ENCODE measurements at regions not wholly inside any gene's neighbourhood (a gene's known extent, or its start where the extent isn't known, plus 50 kb on each side); places are given as distances from the start of the nearest gene placed in this dataset.

DNA sequence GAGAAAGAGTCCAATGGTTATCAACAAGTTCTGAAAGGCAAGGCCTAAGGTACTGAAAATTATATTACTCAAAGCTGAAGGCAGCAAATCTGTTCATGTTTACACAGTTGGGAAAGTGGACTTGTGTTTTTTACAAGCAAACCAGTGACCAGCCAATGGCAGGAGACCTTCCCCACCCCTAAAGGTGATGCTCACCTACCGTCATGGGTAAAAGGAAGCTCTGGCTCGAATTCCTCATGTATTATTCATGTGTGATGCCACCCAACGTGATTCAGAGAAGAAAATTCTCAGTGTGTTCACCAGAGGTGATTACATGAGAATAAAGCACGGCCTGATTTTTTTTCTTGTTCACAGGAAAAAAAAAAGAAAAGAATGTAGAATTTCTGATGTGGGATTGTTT, 1161.2 kb upstream of the SEL1L start:
- Histone ChIP-seq H3K4me1 (ENCODE audit: control insufficient read depth in 1 of 2, insufficient read depth in 2 of 2, low read length in 2 of 2) (no peaks in the 10 kb centered on the region), H3K9me3 (ENCODE audit: control insufficient read depth in 1 of 2, low read length in 2 of 2) (peaks cover 0 to 2% of the 10 kb centered on the region in 2 donors), H3K36me3 (ENCODE audit: control insufficient read depth in 1 of 2, insufficient read depth in 2 of 2, low read length in 2 of 2) (no peaks in the 10 kb centered on the region), H3K4me3 (ENCODE audit: low read depth in 1 of 2, low read length in 2 of 2) (no peak overlapping the region), H3K27ac (ENCODE audit: low read depth, low read length) (no peak overlapping the region), H3K27me3 (ENCODE audit: control insufficient read depth in 1 of 2, insufficient read depth in 2 of 2, low read length in 2 of 2) (no peaks in the 10 kb centered on the region), H3K9ac (ENCODE audit: low read depth in 1 of 2, low read length in 2 of 2) (no peak overlapping the region)

DNA sequence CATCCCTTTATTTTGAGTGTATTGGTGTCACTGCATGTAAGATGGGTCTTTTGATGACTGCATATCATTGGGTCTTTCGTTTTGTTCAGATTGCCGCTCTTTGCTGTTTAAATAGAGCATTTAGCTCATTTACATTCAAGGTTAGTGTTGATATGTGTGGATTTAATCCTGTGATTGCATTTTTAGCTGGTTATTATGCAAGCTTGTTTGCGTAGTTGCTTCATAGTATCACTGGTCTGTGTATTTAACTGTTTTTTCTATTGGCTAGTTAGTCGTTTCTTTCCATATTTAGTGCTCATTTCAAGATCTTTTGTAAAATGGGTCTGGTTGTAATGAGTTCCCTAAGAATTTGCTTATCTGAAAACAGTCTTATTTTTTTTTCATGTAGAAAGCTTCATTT, 1170.6 kb upstream of the SEL1L start:
- Histone ChIP-seq H3K4me3 (ENCODE audit: low read depth in 1 of 2, low read length in 2 of 2) (no peak overlapping the region), H3K36me3 (ENCODE audit: control insufficient read depth in 1 of 2, insufficient read depth in 2 of 2, low read length in 2 of 2) (no peaks in the 10 kb centered on the region), H3K9me3 (ENCODE audit: control insufficient read depth in 1 of 2, low read length in 2 of 2) (no peaks in the 10 kb centered on the region), H3K27ac (ENCODE audit: low read depth, low read length) (no peak overlapping the region), H3K9ac (ENCODE audit: low read depth in 1 of 2, low read length in 2 of 2) (no peak overlapping the region), H3K4me1 (ENCODE audit: control insufficient read depth in 1 of 2, insufficient read depth in 2 of 2, low read length in 2 of 2) (no peaks in the 10 kb centered on the region), H3K27me3 (ENCODE audit: control insufficient read depth in 1 of 2, insufficient read depth in 2 of 2, low read length in 2 of 2) (no peaks in the 10 kb centered on the region)

DNA sequence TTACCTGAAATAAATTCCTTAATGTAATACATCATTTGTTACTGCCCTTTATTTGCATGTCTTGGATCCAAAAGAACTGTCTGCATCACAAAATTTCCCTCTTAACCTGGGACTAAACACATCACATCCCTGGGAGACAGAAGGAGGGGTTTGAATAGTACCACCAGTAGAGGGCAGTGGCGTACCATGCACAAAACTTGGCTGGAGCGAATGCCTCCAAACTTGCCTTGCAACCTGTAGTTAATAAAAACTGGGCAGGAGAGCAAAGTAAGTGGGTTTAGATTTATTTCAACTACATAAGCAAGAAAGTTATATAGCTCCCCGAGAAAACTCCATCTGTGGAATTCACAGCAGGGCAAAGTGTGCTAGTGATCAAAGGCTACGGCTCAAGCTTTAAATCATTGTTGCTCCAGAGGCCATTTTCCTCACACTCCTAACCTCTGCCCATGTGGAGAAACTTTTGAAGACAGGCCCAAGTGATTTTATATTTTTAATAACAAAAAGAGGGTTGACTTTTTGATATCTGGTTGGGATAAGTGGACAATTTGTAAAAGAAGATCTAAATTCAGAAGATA, 1176.7 kb upstream of the SEL1L start:
- Histone ChIP-seq H3K4me1 (ENCODE audit: control insufficient read depth in 1 of 2, insufficient read depth in 2 of 2, low read length in 2 of 2) (no peaks in the 10 kb centered on the region), H3K27ac (ENCODE audit: low read depth, low read length) (no peak overlapping the region), H3K9ac (ENCODE audit: low read depth in 1 of 2, low read length in 2 of 2) (no peak overlapping the region), H3K4me3 (ENCODE audit: low read depth in 1 of 2, low read length in 2 of 2) (no peak overlapping the region), H3K27me3 (ENCODE audit: control insufficient read depth in 1 of 2, insufficient read depth in 2 of 2, low read length in 2 of 2) (no peaks in the 10 kb centered on the region), H3K9me3 (ENCODE audit: control insufficient read depth in 1 of 2, low read length in 2 of 2) (no peaks in the 10 kb centered on the region), H3K36me3 (ENCODE audit: control insufficient read depth in 1 of 2, insufficient read depth in 2 of 2, low read length in 2 of 2) (no peaks in the 10 kb centered on the region)

DNA sequence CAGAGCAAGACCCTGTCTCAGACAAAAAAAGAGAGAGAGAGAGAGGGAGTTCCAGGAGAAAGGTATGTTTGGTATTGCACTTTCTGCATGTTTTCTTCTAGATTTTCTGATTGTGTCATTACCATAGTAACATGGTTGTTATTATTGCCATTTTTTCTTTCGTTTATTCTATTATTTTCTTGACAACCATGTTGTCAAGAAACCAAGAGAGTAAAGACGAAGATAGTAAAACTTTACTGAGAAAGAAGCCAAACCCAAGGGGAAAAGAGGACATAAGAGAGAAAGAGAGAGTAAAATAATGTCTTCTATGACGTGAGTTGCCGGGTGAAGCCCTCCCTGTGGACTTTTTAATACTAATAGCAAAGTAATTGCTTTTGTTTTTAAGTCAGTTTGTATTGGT, 1186.0 kb upstream of the SEL1L start:
- Histone ChIP-seq H3K36me3 (ENCODE audit: control insufficient read depth in 1 of 2, insufficient read depth in 2 of 2, low read length in 2 of 2) (no peaks in the 10 kb centered on the region), H3K4me3 (ENCODE audit: low read depth in 1 of 2, low read length in 2 of 2) (no peak overlapping the region), H3K9me3 (ENCODE audit: control insufficient read depth in 1 of 2, low read length in 2 of 2) (peaks cover 0 to 3% of the 10 kb centered on the region in 2 donors), H3K9ac (ENCODE audit: low read depth in 1 of 2, low read length in 2 of 2) (no peak overlapping the region), H3K4me1 (ENCODE audit: control insufficient read depth in 1 of 2, insufficient read depth in 2 of 2, low read length in 2 of 2) (no peaks in the 10 kb centered on the region), H3K27ac (ENCODE audit: low read depth, low read length) (no peak overlapping the region), H3K27me3 (ENCODE audit: control insufficient read depth in 1 of 2, insufficient read depth in 2 of 2, low read length in 2 of 2) (no peaks in the 10 kb centered on the region)

DNA sequence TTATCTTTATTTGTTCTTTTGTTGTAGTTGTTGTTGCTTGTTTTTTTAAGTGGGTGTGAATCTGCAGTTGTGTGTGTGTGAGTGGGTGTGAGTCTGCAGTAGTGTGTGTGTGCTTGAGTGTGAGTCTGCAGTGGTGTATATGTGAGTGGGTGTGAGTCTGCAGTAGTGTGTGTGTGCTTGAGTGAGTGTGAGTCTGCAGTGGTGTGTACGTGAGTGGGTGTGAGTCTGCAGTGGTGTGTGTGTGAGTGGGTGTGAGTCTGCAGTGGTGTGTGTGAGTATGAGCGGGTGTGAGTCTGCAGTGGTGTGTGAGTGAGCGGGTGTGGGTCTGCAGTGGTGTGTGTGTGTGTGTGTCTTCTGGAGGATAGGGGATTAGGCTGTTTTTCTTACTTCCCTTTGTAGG, 1186.8 kb upstream of the SEL1L start:
- H3K9me3 ChIP-seq (ENCODE audit: control insufficient read depth in 1 of 2, low read length in 2 of 2) = peaks cover 0 to 5% of the 10 kb centered on the region in 2 donors
- no peak overlapping the region for H3K9ac ChIP-seq (ENCODE audit: low read depth in 1 of 2, low read length in 2 of 2)
- H3K4me1 ChIP-seq (ENCODE audit: control insufficient read depth in 1 of 2, insufficient read depth in 2 of 2, low read length in 2 of 2) = no peaks in the 10 kb centered on the region
- H3K4me3 ChIP-seq (ENCODE audit: low read depth in 1 of 2, low read length in 2 of 2) = no peak overlapping the region
- H3K36me3 ChIP-seq (ENCODE audit: control insufficient read depth in 1 of 2, insufficient read depth in 2 of 2, low read length in 2 of 2) = no peaks in the 10 kb centered on the region
- H3K27ac ChIP-seq (ENCODE audit: low read depth, low read length) = no peak overlapping the region
- H3K27me3 ChIP-seq (ENCODE audit: control insufficient read depth in 1 of 2, insufficient read depth in 2 of 2, low read length in 2 of 2) = no peaks in the 10 kb centered on the region

DNA sequence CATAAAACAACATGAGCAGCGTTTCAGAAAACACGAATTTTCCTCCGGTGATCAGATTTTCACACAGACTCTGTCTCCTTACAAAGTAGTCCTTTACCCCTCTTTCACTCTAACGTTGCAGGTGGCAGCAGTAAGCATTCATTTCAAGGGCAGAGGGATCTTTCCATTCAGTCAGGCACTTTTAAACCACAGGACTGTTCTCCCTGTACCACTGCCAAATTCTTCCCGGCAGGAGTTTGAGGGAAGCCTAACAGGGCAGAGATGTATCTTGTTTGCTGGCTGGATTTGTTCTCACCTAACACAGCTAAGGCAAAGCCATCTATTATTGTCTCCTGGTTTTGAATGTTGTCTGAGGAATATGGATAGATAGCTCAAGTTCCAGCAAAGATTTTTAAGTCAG, 1187.3 kb upstream of the SEL1L start:
- no peaks in the 10 kb centered on the region for H3K4me1 ChIP-seq (ENCODE audit: control insufficient read depth in 1 of 2, insufficient read depth in 2 of 2, low read length in 2 of 2)
- no peak overlapping the region for H3K9ac ChIP-seq (ENCODE audit: low read depth in 1 of 2, low read length in 2 of 2)
- H3K36me3 ChIP-seq (ENCODE audit: control insufficient read depth in 1 of 2, insufficient read depth in 2 of 2, low read length in 2 of 2) = no peaks in the 10 kb centered on the region
- H3K9me3 ChIP-seq (ENCODE audit: control insufficient read depth in 1 of 2, low read length in 2 of 2) = peaks cover 0 to 5% of the 10 kb centered on the region in 2 donors
- H3K27me3 ChIP-seq (ENCODE audit: control insufficient read depth in 1 of 2, insufficient read depth in 2 of 2, low read length in 2 of 2) = no peaks in the 10 kb centered on the region
- H3K27ac ChIP-seq (ENCODE audit: low read depth, low read length) = no peak overlapping the region
- no peak overlapping the region for H3K4me3 ChIP-seq (ENCODE audit: low read depth in 1 of 2, low read length in 2 of 2)

DNA sequence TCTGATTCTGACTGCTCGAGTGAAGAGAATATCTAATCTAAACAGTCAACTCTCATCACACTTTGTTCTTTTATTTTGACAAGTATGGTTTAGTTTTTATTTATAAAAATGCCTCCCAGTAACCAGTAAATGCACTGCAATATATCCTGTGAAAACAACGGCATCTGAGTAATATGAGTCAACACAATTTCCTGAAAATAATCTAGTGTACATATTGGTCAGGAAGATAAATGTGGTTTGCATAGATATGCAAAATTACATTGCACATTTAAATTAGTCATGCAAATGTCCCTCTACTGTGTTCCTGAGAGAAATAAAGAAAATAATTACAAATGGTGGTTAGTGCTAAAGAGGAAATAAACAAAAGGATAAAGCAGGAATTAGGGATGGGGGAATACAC, 1190.7 kb upstream of the SEL1L start:
- no peak overlapping the region for H3K27ac ChIP-seq (ENCODE audit: low read depth, low read length)
- H3K4me1 ChIP-seq (ENCODE audit: control insufficient read depth in 1 of 2, insufficient read depth in 2 of 2, low read length in 2 of 2) = no peaks in the 10 kb centered on the region
- H3K9me3 ChIP-seq (ENCODE audit: control insufficient read depth in 1 of 2, low read length in 2 of 2) = peaks cover 0 to 5% of the 10 kb centered on the region in 2 donors
- no peak overlapping the region for H3K9ac ChIP-seq (ENCODE audit: low read depth in 1 of 2, low read length in 2 of 2)
- H3K36me3 ChIP-seq (ENCODE audit: control insufficient read depth in 1 of 2, insufficient read depth in 2 of 2, low read length in 2 of 2) = no peaks in the 10 kb centered on the region
- H3K4me3 ChIP-seq (ENCODE audit: low read depth in 1 of 2, low read length in 2 of 2) = no peak overlapping the region
- H3K27me3 ChIP-seq (ENCODE audit: control insufficient read depth in 1 of 2, insufficient read depth in 2 of 2, low read length in 2 of 2) = no peaks in the 10 kb centered on the region

DNA sequence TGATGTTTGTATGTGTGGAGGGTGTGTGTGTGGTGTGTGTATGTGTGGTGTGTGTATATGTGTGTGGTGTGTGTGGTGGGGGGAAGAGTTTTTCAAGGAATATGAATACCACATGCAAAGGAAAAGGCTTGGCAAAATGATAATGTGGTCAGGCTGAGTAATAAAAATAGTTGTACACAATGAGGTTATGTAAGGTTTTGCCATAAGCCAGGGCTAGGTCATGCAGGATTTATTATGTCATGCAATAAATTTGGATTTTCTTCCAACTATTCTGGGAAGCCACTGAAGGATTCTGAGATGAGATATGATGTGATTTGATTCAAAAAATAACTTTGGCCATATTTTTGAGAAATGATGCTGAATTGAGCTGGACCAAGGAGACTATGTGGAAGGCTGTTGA, 1191.6 kb upstream of the SEL1L start:
- Histone ChIP-seq H3K9me3 (ENCODE audit: control insufficient read depth in 1 of 2, low read length in 2 of 2) (peaks cover 0 to 5% of the 10 kb centered on the region in 2 donors), H3K4me1 (ENCODE audit: control insufficient read depth in 1 of 2, insufficient read depth in 2 of 2, low read length in 2 of 2) (no peaks in the 10 kb centered on the region), H3K27me3 (ENCODE audit: control insufficient read depth in 1 of 2, insufficient read depth in 2 of 2, low read length in 2 of 2) (no peaks in the 10 kb centered on the region), H3K9ac (ENCODE audit: low read depth in 1 of 2, low read length in 2 of 2) (no peak overlapping the region), H3K27ac (ENCODE audit: low read depth, low read length) (no peak overlapping the region), H3K4me3 (ENCODE audit: low read depth in 1 of 2, low read length in 2 of 2) (no peak overlapping the region), H3K36me3 (ENCODE audit: control insufficient read depth in 1 of 2, insufficient read depth in 2 of 2, low read length in 2 of 2) (no peaks in the 10 kb centered on the region)

DNA sequence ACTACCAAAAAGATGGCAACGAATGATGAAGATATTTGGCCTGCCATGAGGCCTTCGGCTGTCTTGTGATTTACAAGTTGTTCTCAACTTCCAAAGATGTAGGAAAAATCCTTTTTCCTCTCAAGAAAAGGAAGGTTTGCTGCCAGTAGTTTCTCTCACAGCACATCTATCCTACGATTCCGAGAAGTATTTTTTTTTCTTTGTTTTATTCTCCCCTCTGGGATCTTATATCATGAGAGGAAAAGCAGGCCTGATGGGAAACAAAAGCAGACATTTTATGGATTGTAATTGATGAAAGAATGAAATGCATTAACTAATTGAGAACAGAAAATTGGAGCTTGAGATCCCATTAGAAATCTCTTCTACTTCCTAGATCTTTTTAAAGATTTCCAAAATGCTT, 1197.9 kb upstream of the SEL1L start:
- Histone ChIP-seq H3K27ac (ENCODE audit: low read depth, low read length) (no peak overlapping the region), H3K4me1 (ENCODE audit: control insufficient read depth in 1 of 2, insufficient read depth in 2 of 2, low read length in 2 of 2) (no peaks in the 10 kb centered on the region), H3K36me3 (ENCODE audit: control insufficient read depth in 1 of 2, insufficient read depth in 2 of 2, low read length in 2 of 2) (no peaks in the 10 kb centered on the region), H3K9me3 (ENCODE audit: control insufficient read depth in 1 of 2, low read length in 2 of 2) (no peaks in the 10 kb centered on the region), H3K9ac (ENCODE audit: low read depth in 1 of 2, low read length in 2 of 2) (no peak overlapping the region), H3K4me3 (ENCODE audit: low read depth in 1 of 2, low read length in 2 of 2) (no peak overlapping the region), H3K27me3 (ENCODE audit: control insufficient read depth in 1 of 2, insufficient read depth in 2 of 2, low read length in 2 of 2) (no peaks in the 10 kb centered on the region)

DNA sequence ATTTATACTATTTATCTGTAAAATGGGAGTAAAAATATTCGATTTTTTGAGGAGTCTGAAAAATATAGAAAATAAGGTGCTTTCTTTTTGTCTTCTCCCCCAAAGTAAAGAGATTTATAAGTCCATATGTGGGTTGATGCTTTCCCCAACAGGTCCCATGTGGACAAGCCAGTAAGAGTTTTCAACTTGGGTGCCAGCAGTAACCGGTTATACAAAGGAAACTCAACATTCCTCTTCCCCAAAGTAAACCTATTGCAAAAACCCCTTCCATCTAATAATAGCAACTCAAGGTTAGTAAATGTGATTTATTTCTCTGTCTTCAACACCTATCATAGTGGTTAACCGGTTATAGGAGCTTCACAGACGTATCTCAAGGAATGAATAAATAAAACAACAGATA, 1206.9 kb upstream of the SEL1L start:
- no peaks in the 10 kb centered on the region for H3K9me3 ChIP-seq (ENCODE audit: control insufficient read depth in 1 of 2, low read length in 2 of 2)
- H3K36me3 ChIP-seq (ENCODE audit: control insufficient read depth in 1 of 2, insufficient read depth in 2 of 2, low read length in 2 of 2) = no peaks in the 10 kb centered on the region
- no peaks in the 10 kb centered on the region for H3K27me3 ChIP-seq (ENCODE audit: control insufficient read depth in 1 of 2, insufficient read depth in 2 of 2, low read length in 2 of 2)
- H3K4me1 ChIP-seq (ENCODE audit: control insufficient read depth in 1 of 2, insufficient read depth in 2 of 2, low read length in 2 of 2) = no peaks in the 10 kb centered on the region
- H3K4me3 ChIP-seq (ENCODE audit: low read depth in 1 of 2, low read length in 2 of 2) = no peak overlapping the region
- H3K9ac ChIP-seq (ENCODE audit: low read depth in 1 of 2, low read length in 2 of 2) = no peak overlapping the region
- no peak overlapping the region for H3K27ac ChIP-seq (ENCODE audit: low read depth, low read length)

DNA sequence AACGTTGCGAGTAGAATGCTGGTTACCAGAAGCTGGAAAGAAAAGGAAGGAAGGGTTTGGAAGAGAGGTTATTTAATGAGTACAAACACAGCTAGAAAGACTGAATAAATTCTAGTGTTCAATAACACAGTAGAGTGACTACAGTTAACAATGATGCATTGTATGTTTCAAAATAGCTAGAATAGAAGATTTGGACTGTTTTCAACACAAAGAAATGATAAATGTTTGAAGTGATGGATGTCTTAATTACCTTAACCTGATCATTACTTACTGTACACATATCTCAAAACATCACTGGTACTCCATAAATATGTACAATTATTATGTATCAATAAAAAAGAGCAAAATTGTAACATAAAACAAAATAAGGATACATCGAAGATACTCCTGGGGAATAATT, 1221.8 kb upstream of the SEL1L start:
- Histone ChIP-seq H3K4me1 (ENCODE audit: control insufficient read depth in 1 of 2, insufficient read depth in 2 of 2, low read length in 2 of 2) (no peaks in the 10 kb centered on the region), H3K27ac (ENCODE audit: low read depth, low read length) (no peak overlapping the region), H3K4me3 (ENCODE audit: low read depth in 1 of 2, low read length in 2 of 2) (no peak overlapping the region), H3K27me3 (ENCODE audit: control insufficient read depth in 1 of 2, insufficient read depth in 2 of 2, low read length in 2 of 2) (no peaks in the 10 kb centered on the region), H3K36me3 (ENCODE audit: control insufficient read depth in 1 of 2, insufficient read depth in 2 of 2, low read length in 2 of 2) (no peaks in the 10 kb centered on the region), H3K9me3 (ENCODE audit: control insufficient read depth in 1 of 2, low read length in 2 of 2) (peaks cover 2 to 4% of the 10 kb centered on the region in 2 donors), H3K9ac (ENCODE audit: low read depth in 1 of 2, low read length in 2 of 2) (no peak overlapping the region)
